Duodenal mucosa (tissue), 2 donors: ENCODE measurements at regions not wholly inside any gene's neighbourhood (a gene's known extent, or its start where the extent isn't known, plus 50 kb on each side); places are given as distances from the start of the nearest gene placed in this dataset.

Experiments
- H3K27ac ChIP-seq: one replicate; pipeline ENCODE4 v1.7.0; 2013; ENCODE audit warnings: low read depth, low read length
- H3K27me3 ChIP-seq, 2 donors: one replicate each; pipeline ENCODE4 v1.7.0; 2013; ENCODE audit warnings: low read length in 2 of 2, control low read depth in 1 of 2; ENCODE audit not compliant: insufficient read depth in 2 of 2, control insufficient read depth in 1 of 2
- H3K36me3 ChIP-seq, 2 donors: one replicate each; pipeline ENCODE4 v1.7.0; 2013; ENCODE audit warnings: low read length in 2 of 2, control low read depth in 1 of 2; ENCODE audit not compliant: insufficient read depth in 2 of 2, control insufficient read depth in 1 of 2
- H3K4me1 ChIP-seq, 2 donors: one replicate each; pipeline ENCODE4 v1.7.0; 2013; ENCODE audit warnings: low read length in 2 of 2, control low read depth in 1 of 2; ENCODE audit not compliant: insufficient read depth in 2 of 2, control insufficient read depth in 1 of 2
- H3K4me3 ChIP-seq, 2 donors: one replicate each; pipeline ENCODE4 v1.7.0; 2013; ENCODE audit warnings: low read length in 2 of 2, low read depth in 1 of 2
- H3K9ac ChIP-seq, 2 donors: one replicate each; pipeline ENCODE4 v1.7.0; 2013; ENCODE audit warnings: low read length in 2 of 2, low read depth in 1 of 2
- H3K9me3 ChIP-seq, 2 donors: one replicate each; pipeline ENCODE4 v1.7.0; 2013; ENCODE audit warnings: low read length in 2 of 2, control low read depth in 1 of 2; ENCODE audit not compliant: control insufficient read depth in 1 of 2

GRCh38 chr14:65866886-65867285 lies 454.4 kb downstream of the FUT8 start:
- H3K27me3 ChIP-seq: no peaks in the 10 kb centered on the region
- no peak overlapping the region for H3K27ac ChIP-seq
- H3K36me3 ChIP-seq: no peaks in the 10 kb centered on the region
- no peaks in the 10 kb centered on the region for H3K9me3 ChIP-seq
- H3K4me1 ChIP-seq: no peaks in the 10 kb centered on the region
- H3K9ac ChIP-seq: no peak overlapping the region
- no peak overlapping the region for H3K4me3 ChIP-seq

DNA sequence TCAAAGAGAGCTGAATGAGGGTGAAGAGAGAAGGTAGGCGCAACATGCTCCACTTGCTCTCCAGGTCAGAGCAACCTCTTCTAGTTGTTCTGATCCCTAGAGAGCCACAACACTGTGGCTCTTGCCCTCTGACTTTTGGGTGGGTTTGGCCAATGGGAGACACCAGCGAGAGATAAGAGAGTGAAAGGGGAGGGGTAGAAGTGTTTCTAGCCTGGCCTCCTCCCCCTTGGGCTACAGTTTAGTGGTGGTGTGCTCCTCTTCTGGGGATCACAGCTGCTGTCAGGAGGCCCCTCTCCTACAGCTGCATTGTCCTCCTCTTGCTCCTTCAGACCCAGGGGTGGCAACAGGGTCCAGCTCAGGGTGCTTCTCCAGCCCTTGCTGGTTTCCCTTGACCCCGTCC lies 454.8 kb downstream of the FUT8 start:
- Histone ChIP-seq H3K27me3 (no peaks in the 10 kb centered on the region), H3K36me3 (no peaks in the 10 kb centered on the region), H3K27ac (no peak overlapping the region), H3K9ac (no peak overlapping the region), H3K9me3 (no peaks in the 10 kb centered on the region), H3K4me3 (no peak overlapping the region), H3K4me1 (no peaks in the 10 kb centered on the region)

GRCh38 chr14:65872536-65872935 lies 460.0 kb downstream of the FUT8 start:
- Histone ChIP-seq H3K4me1 (no peaks in the 10 kb centered on the region), H3K4me3 (no peak overlapping the region), H3K27ac (no peak overlapping the region), H3K27me3 (no peaks in the 10 kb centered on the region), H3K9ac (no peak overlapping the region), H3K36me3 (no peaks in the 10 kb centered on the region), H3K9me3 (no peaks in the 10 kb centered on the region)

DNA sequence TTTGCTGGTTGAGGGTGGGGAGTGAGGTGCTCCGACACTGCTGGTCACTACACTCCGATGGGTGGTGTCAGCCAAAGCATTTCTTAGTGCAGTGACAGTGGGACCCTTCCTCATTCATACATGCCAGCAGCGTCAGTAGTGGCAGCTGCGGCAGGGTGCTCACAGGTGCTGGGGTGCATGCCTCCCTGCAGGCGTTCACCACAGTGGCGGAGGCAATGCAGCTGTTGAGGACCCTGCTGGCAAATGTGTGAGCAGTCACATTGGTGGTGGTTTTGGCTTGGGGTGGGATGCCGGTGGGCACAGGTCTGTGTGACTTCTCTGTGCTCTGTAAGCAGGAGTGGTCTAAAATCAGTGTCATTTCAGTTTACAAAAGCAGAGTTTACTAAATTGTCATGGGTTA lies 464.6 kb downstream of the FUT8 start:
- H3K4me1 ChIP-seq: no peaks in the 10 kb centered on the region
- H3K27me3 ChIP-seq: no peaks in the 10 kb centered on the region
- no peak overlapping the region for H3K9ac ChIP-seq
- no peaks in the 10 kb centered on the region for H3K9me3 ChIP-seq
- no peak overlapping the region for H3K27ac ChIP-seq
- H3K4me3 ChIP-seq: no peak overlapping the region
- H3K36me3 ChIP-seq: no peaks in the 10 kb centered on the region

DNA sequence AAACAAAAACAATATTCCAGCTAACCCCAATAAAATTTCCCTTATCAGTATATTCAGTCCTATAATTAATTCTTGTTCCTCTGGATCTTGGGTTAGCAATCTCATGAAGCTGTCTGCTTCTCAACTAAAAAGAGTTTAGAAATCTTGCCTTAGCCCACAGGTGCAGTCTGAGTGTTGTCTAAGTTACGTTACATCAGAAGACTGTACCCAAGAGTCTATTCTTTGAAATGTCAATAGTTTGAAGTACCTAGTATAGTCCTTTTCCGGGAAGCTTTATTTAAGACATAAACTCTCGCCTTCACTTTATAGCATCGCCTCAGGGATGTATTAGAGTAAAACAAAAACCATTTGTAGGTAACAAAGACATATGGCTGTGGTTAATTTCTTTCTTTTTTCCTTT lies 465.1 kb downstream of the FUT8 start:
- Histone ChIP-seq H3K9me3 (no peaks in the 10 kb centered on the region), H3K9ac (no peak overlapping the region), H3K4me1 (no peaks in the 10 kb centered on the region), H3K27me3 (no peaks in the 10 kb centered on the region), H3K36me3 (no peaks in the 10 kb centered on the region), H3K27ac (no peak overlapping the region), H3K4me3 (no peak overlapping the region)

DNA sequence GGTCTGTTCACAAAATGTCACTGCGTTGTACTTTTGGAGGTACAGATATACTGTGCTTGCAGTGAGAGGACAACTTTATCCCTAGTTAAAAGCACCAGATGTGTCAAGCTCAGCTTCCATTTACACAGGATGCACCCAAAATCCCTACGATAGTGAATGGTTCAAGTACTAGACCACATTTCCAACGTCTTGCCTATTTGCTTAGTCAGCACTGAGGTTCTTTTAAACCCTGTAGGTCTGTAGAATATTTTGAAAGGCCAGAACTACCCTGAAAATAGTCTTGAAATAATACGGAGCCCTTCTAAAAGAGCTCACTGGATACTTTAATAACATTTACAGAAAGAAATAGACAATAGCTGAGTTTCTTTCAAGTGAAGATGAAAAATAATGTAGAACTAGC lies 466.1 kb downstream of the FUT8 start:
- no peak overlapping the region for H3K9ac ChIP-seq
- H3K9me3 ChIP-seq: no peaks in the 10 kb centered on the region
- H3K4me1 ChIP-seq: no peaks in the 10 kb centered on the region
- no peak overlapping the region for H3K4me3 ChIP-seq
- no peaks in the 10 kb centered on the region for H3K36me3 ChIP-seq
- no peaks in the 10 kb centered on the region for H3K27me3 ChIP-seq
- no peak overlapping the region for H3K27ac ChIP-seq

- Histone ChIP-seq H3K27ac (no peak overlapping the region), H3K4me1 (no peaks in the 10 kb centered on the region), H3K9ac (no peak overlapping the region), H3K4me3 (no peak overlapping the region), H3K9me3 (no peaks in the 10 kb centered on the region), H3K27me3 (no peaks in the 10 kb centered on the region), H3K36me3 (no peaks in the 10 kb centered on the region)
Measured at GRCh38 chr14:65879248-65880009, 466.9 kb downstream of the FUT8 start.

- Histone ChIP-seq H3K4me1 (no peaks in the 10 kb centered on the region), H3K36me3 (no peaks in the 10 kb centered on the region), H3K9me3 (no peaks in the 10 kb centered on the region), H3K4me3 (no peak overlapping the region), H3K27ac (no peak overlapping the region), H3K9ac (no peak overlapping the region), H3K27me3 (no peaks in the 10 kb centered on the region)
Measured at GRCh38 chr14:65880507-65880906, 468.0 kb downstream of the FUT8 start.

GRCh38 chr14:65881642-65882041 lies 469.1 kb downstream of the FUT8 start:
- Histone ChIP-seq H3K27me3 (no peaks in the 10 kb centered on the region), H3K9ac (no peak overlapping the region), H3K27ac (no peak overlapping the region), H3K4me3 (no peak overlapping the region), H3K4me1 (no peaks in the 10 kb centered on the region), H3K9me3 (no peaks in the 10 kb centered on the region), H3K36me3 (no peaks in the 10 kb centered on the region)

- H3K4me3 ChIP-seq: no peak overlapping the region
- no peaks in the 10 kb centered on the region for H3K36me3 ChIP-seq
- H3K27me3 ChIP-seq: no peaks in the 10 kb centered on the region
- no peak overlapping the region for H3K9ac ChIP-seq
- no peaks in the 10 kb centered on the region for H3K9me3 ChIP-seq
- H3K4me1 ChIP-seq: no peaks in the 10 kb centered on the region
- no peak overlapping the region for H3K27ac ChIP-seq
Measured at GRCh38 chr14:65888677-65889076, 476.1 kb downstream of the FUT8 start.

- Histone ChIP-seq H3K4me3 (no peak overlapping the region), H3K9me3 (no peaks in the 10 kb centered on the region), H3K9ac (no peak overlapping the region), H3K36me3 (no peaks in the 10 kb centered on the region), H3K27me3 (no peaks in the 10 kb centered on the region), H3K4me1 (no peaks in the 10 kb centered on the region), H3K27ac (no peak overlapping the region)
Measured at GRCh38 chr14:65892315-65892714, 479.8 kb downstream of the FUT8 start.
